ENCODE measurements at regions not wholly inside any gene's neighbourhood (a gene's known extent, or its start where the extent isn't known, plus 50 kb on each side); places are given as distances from the start of the nearest gene placed in this dataset.
"Not testable (repeated sequence)": the region's sequence is repeated elsewhere in the genome, so short reads cannot be mapped to it uniquely, and the experiment has no call there.

DNA sequence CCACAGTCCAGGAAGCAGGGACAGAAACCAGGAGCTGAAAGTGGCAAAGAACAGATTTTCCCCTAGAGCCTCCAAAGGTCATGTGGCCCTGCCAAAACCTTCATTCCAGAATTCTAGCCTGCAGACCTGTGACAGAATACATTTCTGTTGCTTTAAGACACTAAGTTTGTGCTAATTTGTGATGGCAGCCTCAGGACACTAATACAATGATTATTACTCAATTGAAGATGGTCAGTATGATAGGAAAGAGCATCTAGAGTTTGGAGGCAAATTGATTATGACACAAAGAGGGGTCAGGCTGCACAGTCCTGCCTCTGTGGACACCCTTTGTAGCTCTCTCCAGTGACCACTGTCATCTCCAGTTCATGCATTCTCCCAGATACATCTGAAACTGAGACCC, 79.0 kb upstream of the C3orf49 start:
- no peak for TF ChIP-seq ZNF70 (CRISPR knock-in tag; IDR thresholded peaks at IDR 0.05)
- TF ChIP-seq, protein P1, sequence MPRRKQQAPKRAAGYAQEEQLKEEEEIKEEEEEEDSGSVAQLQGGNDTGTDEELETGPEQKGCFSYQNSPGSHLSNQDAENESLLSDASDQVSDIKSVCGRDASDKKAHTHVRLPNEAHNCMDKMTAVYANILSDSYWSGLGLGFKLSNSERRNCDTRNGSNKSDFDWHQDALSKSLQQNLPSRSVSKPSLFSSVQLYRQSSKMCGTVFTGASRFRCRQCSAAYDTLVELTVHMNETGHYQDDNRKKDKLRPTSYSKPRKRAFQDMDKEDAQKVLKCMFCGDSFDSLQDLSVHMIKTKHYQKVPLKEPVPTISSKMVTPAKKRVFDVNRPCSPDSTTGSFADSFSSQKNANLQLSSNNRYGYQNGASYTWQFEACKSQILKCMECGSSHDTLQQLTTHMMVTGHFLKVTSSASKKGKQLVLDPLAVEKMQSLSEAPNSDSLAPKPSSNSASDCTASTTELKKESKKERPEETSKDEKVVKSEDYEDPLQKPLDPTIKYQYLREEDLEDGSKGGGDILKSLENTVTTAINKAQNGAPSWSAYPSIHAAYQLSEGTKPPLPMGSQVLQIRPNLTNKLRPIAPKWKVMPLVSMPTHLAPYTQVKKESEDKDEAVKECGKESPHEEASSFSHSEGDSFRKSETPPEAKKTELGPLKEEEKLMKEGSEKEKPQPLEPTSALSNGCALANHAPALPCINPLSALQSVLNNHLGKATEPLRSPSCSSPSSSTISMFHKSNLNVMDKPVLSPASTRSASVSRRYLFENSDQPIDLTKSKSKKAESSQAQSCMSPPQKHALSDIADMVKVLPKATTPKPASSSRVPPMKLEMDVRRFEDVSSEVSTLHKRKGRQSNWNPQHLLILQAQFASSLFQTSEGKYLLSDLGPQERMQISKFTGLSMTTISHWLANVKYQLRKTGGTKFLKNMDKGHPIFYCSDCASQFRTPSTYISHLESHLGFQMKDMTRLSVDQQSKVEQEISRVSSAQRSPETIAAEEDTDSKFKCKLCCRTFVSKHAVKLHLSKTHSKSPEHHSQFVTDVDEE (CRISPR knock-in tag; IDR thresholded peaks at IDR 0.05), result no peak
- TF ChIP-seq TCF4 (CRISPR knock-in tag; IDR thresholded peaks at IDR 0.05; ENCODE audit: borderline replicate concordance), result no peak
- no peak for TF ChIP-seq CSDC2 (CRISPR knock-in tag; IDR thresholded peaks at IDR 0.05)
- TF ChIP-seq ZNF8 (CRISPR knock-in tag; IDR thresholded peaks at IDR 0.05), result no peak
- TF ChIP-seq PPARA (CRISPR knock-in tag; IDR thresholded peaks at IDR 0.05; ENCODE audit: borderline replicate concordance), result no peak
- no peak for TF ChIP-seq RARB (CRISPR knock-in tag; IDR thresholded peaks at IDR 0.05)
- TF ChIP-seq, protein P2, sequence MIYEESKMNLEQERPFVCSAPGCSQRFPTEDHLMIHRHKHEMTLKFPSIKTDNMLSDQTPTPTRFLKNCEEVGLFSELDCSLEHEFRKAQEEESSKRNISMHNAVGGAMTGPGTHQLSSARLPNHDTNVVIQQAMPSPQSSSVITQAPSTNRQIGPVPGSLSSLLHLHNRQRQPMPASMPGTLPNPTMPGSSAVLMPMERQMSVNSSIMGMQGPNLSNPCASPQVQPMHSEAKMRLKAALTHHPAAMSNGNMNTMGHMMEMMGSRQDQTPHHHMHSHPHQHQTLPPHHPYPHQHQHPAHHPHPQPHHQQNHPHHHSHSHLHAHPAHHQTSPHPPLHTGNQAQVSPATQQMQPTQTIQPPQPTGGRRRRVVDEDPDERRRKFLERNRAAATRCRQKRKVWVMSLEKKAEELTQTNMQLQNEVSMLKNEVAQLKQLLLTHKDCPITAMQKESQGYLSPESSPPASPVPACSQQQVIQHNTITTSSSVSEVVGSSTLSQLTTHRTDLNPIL (CRISPR knock-in tag; IDR thresholded peaks at IDR 0.05; ENCODE audit: low read depth), result no peak
- no peak for TF ChIP-seq ESRRG (CRISPR knock-in tag; IDR thresholded peaks at IDR 0.05)
- no peak for ATAC-seq

DNA sequence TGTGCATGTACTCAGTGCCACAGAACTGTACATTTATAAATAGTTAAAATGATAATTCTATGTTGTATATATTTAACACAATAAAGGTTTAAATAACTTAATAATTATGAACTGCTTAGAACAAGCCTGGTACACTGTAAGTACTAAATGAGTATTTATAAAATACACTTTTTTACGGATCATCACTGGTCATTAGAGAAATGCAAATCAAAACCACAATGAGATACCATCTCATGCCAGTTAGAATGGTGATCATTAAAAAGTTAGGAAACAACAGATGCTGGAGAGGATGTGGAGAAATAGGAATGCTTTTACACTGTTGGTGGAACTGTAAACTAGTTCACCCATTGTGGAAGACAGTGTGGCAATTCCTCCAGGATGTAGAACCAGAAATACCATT, 74.4 kb upstream of the C3orf49 start:
- ATAC-seq, result not testable (repeated sequence)

DNA sequence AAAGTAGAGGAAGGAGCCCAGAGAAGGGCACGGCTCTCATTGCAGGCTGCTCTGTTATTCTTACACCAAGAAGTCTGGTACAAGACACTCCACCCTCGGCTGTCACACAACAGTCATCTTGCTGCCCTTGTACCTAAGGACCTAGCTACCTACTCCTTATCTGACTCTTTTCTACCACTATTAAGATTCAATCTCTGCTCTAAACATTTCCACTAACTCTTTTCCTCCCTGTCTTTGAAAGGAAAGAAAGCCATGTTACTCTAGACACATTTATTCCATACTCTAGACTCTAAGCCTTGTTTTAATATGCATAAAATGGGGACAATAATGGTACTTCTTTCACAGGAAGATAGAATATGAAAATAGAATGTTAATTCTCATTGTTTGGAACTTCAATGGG, 73.3 kb upstream of the C3orf49 start:
- TF ChIP-seq, protein P1 (CRISPR knock-in tag; IDR thresholded peaks at IDR 0.05), result no peak
- TF ChIP-seq ARNTL (CRISPR knock-in tag; IDR thresholded peaks at IDR 0.05; ENCODE audit: borderline replicate concordance, low read depth) (no peak), ZFP30 (CRISPR knock-in tag; IDR thresholded peaks at IDR 0.05) (no peak), ZNF565 (CRISPR knock-in tag; conservative IDR thresholded peaks at IDR 0.05; ENCODE audit: low read depth) (no peak), CSDC2 (CRISPR knock-in tag; IDR thresholded peaks at IDR 0.05) (no peak)
- TF ChIP-seq, protein P3, sequence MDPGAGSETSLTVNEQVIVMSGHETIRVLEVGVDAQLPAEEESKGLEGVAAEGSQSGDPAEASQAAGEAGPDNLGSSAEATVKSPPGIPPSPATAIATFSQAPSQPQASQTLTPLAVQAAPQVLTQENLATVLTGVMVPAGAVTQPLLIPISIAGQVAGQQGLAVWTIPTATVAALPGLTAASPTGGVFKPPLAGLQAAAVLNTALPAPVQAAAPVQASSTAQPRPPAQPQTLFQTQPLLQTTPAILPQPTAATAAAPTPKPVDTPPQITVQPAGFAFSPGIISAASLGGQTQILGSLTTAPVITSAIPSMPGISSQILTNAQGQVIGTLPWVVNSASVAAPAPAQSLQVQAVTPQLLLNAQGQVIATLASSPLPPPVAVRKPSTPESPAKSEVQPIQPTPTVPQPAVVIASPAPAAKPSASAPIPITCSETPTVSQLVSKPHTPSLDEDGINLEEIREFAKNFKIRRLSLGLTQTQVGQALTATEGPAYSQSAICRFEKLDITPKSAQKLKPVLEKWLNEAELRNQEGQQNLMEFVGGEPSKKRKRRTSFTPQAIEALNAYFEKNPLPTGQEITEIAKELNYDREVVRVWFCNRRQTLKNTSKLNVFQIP (CRISPR knock-in tag; IDR thresholded peaks at IDR 0.05; ENCODE audit: borderline replicate concordance, low read depth), result no peak
- TF ChIP-seq, protein P4, sequence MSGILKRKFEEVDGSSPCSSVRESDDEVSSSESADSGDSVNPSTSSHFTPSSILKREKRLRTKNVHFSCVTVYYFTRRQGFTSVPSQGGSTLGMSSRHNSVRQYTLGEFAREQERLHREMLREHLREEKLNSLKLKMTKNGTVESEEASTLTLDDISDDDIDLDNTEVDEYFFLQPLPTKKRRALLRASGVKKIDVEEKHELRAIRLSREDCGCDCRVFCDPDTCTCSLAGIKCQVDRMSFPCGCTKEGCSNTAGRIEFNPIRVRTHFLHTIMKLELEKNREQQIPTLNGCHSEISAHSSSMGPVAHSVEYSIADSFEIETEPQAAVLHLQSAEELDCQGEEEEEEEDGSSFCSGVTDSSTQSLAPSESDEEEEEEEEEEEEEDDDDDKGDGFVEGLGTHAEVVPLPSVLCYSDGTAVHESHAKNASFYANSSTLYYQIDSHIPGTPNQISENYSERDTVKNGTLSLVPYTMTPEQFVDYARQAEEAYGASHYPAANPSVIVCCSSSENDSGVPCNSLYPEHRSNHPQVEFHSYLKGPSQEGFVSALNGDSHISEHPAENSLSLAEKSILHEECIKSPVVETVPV (CRISPR knock-in tag; IDR thresholded peaks at IDR 0.05), result no peak
- no peak for ATAC-seq

DNA sequence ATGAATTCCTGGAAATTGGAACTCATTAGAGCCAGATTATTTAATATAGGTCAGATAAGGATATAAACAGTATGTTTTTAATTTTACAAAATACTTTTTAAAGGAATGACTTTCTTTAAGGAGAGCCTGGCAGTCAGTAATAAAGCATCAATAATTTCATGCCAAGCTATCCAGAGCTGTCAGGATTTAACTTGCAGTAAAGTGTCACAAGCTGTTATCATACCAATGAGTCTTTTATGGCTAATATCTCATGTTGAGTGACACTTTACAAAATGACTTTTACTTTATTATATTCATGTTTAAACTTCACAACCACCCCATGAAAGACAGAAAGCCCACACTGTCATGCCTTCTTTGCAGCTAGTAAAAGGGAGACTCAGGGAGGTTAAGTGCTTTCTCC, 72.9 kb upstream of the C3orf49 start:
- ATAC-seq, result no peak
- TF ChIP-seq ISL1 (CRISPR knock-in tag; IDR thresholded peaks at IDR 0.05) (no peak), ZNF565 (CRISPR knock-in tag; conservative IDR thresholded peaks at IDR 0.05; ENCODE audit: low read depth) (no peak), SNAI2 (CRISPR knock-in tag; IDR thresholded peaks at IDR 0.05) (no peak), ARNTL (CRISPR knock-in tag; IDR thresholded peaks at IDR 0.05; ENCODE audit: borderline replicate concordance, low read depth) (no peak), ZNF8 (CRISPR knock-in tag; IDR thresholded peaks at IDR 0.05) (no peak)
- TF ChIP-seq, protein P4 (CRISPR knock-in tag; IDR thresholded peaks at IDR 0.05), result no peak
- TF ChIP-seq, protein P3 (CRISPR knock-in tag; IDR thresholded peaks at IDR 0.05; ENCODE audit: borderline replicate concordance, low read depth), result no peak
